ENCODE measurements at regions not wholly inside any gene's neighbourhood (a gene's known extent, or its start where the extent isn't known, plus 50 kb on each side); places are given as distances from the start of the nearest gene placed in this dataset.
"Not testable (repeated sequence)": the region's sequence is repeated elsewhere in the genome, so short reads cannot be mapped to it uniquely, and the experiment has no call there.

- no peak for DNase-seq
Observed at GRCh38 chr17:72565758-72566157, 444.9 kb downstream of the SOX9 start.

- DNase-seq: no peak
Observed at GRCh38 chr17:72566671-72567484, 446.1 kb downstream of the SOX9 start.

GRCh38 chr17:72567774-72568173, 447.0 kb downstream of the SOX9 start:
- DNase-seq: no peak

- DNase-seq: no peak
Observed at GRCh38 chr17:72569148-72569946, 448.5 kb downstream of the SOX9 start.

GRCh38 chr17:72571813-72572396, 451.1 kb downstream of the SOX9 start:
- DNase-seq: no peak

- no peak for DNase-seq
Observed at GRCh38 chr17:72572604-72573491, 452.0 kb downstream of the SOX9 start.

- not testable (repeated sequence) for DNase-seq
Observed at GRCh38 chr17:72573492-72573801, 452.6 kb downstream of the SOX9 start.

GRCh38 chr17:72574675-72575510, 454.1 kb downstream of the SOX9 start:
- no peak for DNase-seq

- no peak for DNase-seq
Observed at GRCh38 chr17:72575542-72576233, 454.9 kb downstream of the SOX9 start.

- DNase-seq: no peak
Observed at GRCh38 chr17:72576289-72576759, 455.5 kb downstream of the SOX9 start.

- DNase-seq: no peak
Observed at GRCh38 chr17:72578817-72579470, 458.1 kb downstream of the SOX9 start.

- no peak for DNase-seq
Observed at GRCh38 chr17:72579990-72580320, 459.1 kb downstream of the SOX9 start.

- DNase-seq: no peak
Observed at GRCh38 chr17:72580321-72581127, 459.7 kb downstream of the SOX9 start.

GRCh38 chr17:72587156-72587555, 466.3 kb downstream of the SOX9 start:
- no peak for DNase-seq

- no peak for DNase-seq
Observed at GRCh38 chr17:72587773-72588511, 467.1 kb downstream of the SOX9 start.

GRCh38 chr17:72588561-72588960, 467.7 kb downstream of the SOX9 start:
- no peak for DNase-seq

GRCh38 chr17:72588961-72589360, 468.1 kb downstream of the SOX9 start:
- no peak for DNase-seq

GRCh38 chr17:72590382-72590781, 469.6 kb downstream of the SOX9 start:
- DNase-seq: no peak

- DNase-seq: no peak
Observed at GRCh38 chr17:72590882-72591281, 470.1 kb downstream of the SOX9 start.
